NCI-H2196 treated with DMSO at 0.1 percent for 48 hours (cell line): ENCODE measurements at regions not wholly inside any gene's neighbourhood (a gene's known extent, or its start where the extent isn't known, plus 50 kb on each side); places are given as distances from the start of the nearest gene placed in this dataset.

Experiments
- DNase-seq: peaks from one replicate; lab custom pipeline; 2025; ENCODE audit not compliant: unreplicated experiment; lab: John Stamatoyannopoulos, UW

- no peak for DNase-seq
Measured at GRCh38 chr13:73242515-73243015, 183.8 kb downstream of the KLF5 start.

GRCh38 chr13:73240193-73240592 is 181.4 kb downstream of the KLF5 start:
- no peak for DNase-seq

- no peak for DNase-seq
Measured at GRCh38 chr13:73235385-73235784, 176.6 kb downstream of the KLF5 start.

- no peak for DNase-seq
Measured at GRCh38 chr13:73231471-73231870, 172.7 kb downstream of the KLF5 start.

- DNase-seq, result no peak
Measured at GRCh38 chr13:73230716-73231115, 171.9 kb downstream of the KLF5 start.

GRCh38 chr13:73228546-73228945 is 169.7 kb downstream of the KLF5 start:
- DNase-seq, result no peak

GRCh38 chr13:73225990-73226389 is 167.2 kb downstream of the KLF5 start:
- DNase-seq, result no peak

GRCh38 chr13:73224703-73225102 is 165.9 kb downstream of the KLF5 start:
- DNase-seq, result no peak

GRCh38 chr13:73223372-73223781 is 164.6 kb downstream of the KLF5 start:
- no peak for DNase-seq

GRCh38 chr13:73222627-73223305 is 164.0 kb downstream of the KLF5 start:
- DNase-seq, result no peak

GRCh38 chr13:73220966-73221720 is 162.3 kb downstream of the KLF5 start:
- no peak for DNase-seq

- no peak for DNase-seq
Measured at GRCh38 chr13:73218181-73218580, 159.4 kb downstream of the KLF5 start.

- DNase-seq, result no peak
Measured at GRCh38 chr13:73216381-73216831, 157.6 kb downstream of the KLF5 start.

GRCh38 chr13:73215823-73216222 is 157.0 kb downstream of the KLF5 start:
- DNase-seq, result no peak

- no peak for DNase-seq
Measured at GRCh38 chr13:73212482-73212881, 153.7 kb downstream of the KLF5 start.

GRCh38 chr13:73210218-73210883 is 151.5 kb downstream of the KLF5 start:
- no peak for DNase-seq

GRCh38 chr13:73204952-73205351 is 146.1 kb downstream of the KLF5 start:
- no peak for DNase-seq

GRCh38 chr13:73201626-73202025 is 142.8 kb downstream of the KLF5 start:
- DNase-seq, result no peak

GRCh38 chr13:73198991-73199411 is 140.2 kb downstream of the KLF5 start:
- no peak for DNase-seq

- no peak for DNase-seq
Measured at GRCh38 chr13:73195091-73195490, 136.3 kb downstream of the KLF5 start.

- no peak for DNase-seq
Measured at GRCh38 chr13:73194310-73194709, 135.5 kb downstream of the KLF5 start.

GRCh38 chr13:73193554-73193953 is 134.7 kb downstream of the KLF5 start:
- DNase-seq, result no peak
